ENCODE measurements at regions not wholly inside any gene's neighbourhood (a gene's known extent, or its start where the extent isn't known, plus 50 kb on each side); places are given as distances from the start of the nearest gene placed in this dataset.

GRCh38 chr6:119653329-119653728, 303.8 kb upstream of the MAN1A1 start:
- Histone ChIP-seq H3K4me2 (no peak overlapping the region), H3K4me3 (no peak overlapping the region), H3K36me3 (ENCODE audit: insufficient read depth) (no peaks in the 10 kb centered on the region), H2AFZ (no peak overlapping the region), H3K79me2 (replicated peaks; ENCODE audit: insufficient read depth) (no peaks in the 10 kb centered on the region), H3K27me3 (ENCODE audit: insufficient read depth) (no peaks in the 10 kb centered on the region), H3F3A (replicated peaks; ENCODE audit: low read depth) (no peaks in the 10 kb centered on the region), H3K9me2 (ENCODE audit: insufficient read depth) (no peaks in the 10 kb centered on the region; the same call in 1 of the 2 replicates), H4K20me1 (replicated peaks; ENCODE audit: insufficient read depth) (no peaks in the 10 kb centered on the region), H3K4me1 (ENCODE audit: insufficient read depth) (no peaks in the 10 kb centered on the region), H3K27ac (ENCODE audit: low read depth) (no peak overlapping the region)
- H3K4me3 Mint-ChIP-seq, result no peak overlapping the region
- DNase-seq (ENCODE audit: low spot score) (no peak), ATAC-seq (no peak)
- H3K9me3 Mint-ChIP-seq, result no peaks in the 10 kb centered on the region
- no peaks in the 10 kb centered on the region for H3K4me1 Mint-ChIP-seq
- no peak overlapping the region for H3K27ac Mint-ChIP-seq
- TF ChIP-seq ETS1 (IDR thresholded peaks at IDR 0.05) (no peak), ZNF331 (CRISPR knock-in tag; IDR thresholded peaks at IDR 0.05; ENCODE audit: low read depth) (no peak), NANOG (IDR thresholded peaks at IDR 0.05; ENCODE audit: borderline replicate concordance) (no peak), STAT1 (IDR thresholded peaks at IDR 0.05; ENCODE audit: unreplicated experiment) (no peak)
- no peaks in the 10 kb centered on the region for H3K36me3 Mint-ChIP-seq (ENCODE audit: low read depth)
- no peaks in the 10 kb centered on the region for H3K27me3 Mint-ChIP-seq (ENCODE audit: insufficient read depth, low read depth, poor library complexity)

- Histone ChIP-seq H4K20me1 (replicated peaks; ENCODE audit: insufficient read depth) (no peaks in the 10 kb centered on the region), H3F3A (replicated peaks; ENCODE audit: low read depth) (no peaks in the 10 kb centered on the region), H3K4me2 (no peak overlapping the region), H3K36me3 (ENCODE audit: insufficient read depth) (no peaks in the 10 kb centered on the region), H3K4me3 (no peak overlapping the region), H3K27ac (ENCODE audit: low read depth) (no peak overlapping the region), H2AFZ (no peak overlapping the region), H3K27me3 (ENCODE audit: insufficient read depth) (no peaks in the 10 kb centered on the region), H3K79me2 (replicated peaks; ENCODE audit: insufficient read depth) (no peaks in the 10 kb centered on the region), H3K4me1 (ENCODE audit: insufficient read depth) (no peaks in the 10 kb centered on the region), H3K9me2 (ENCODE audit: insufficient read depth) (no peaks in the 10 kb centered on the region; the same call in 1 of the 2 replicates)
- H3K4me3 Mint-ChIP-seq, result no peak overlapping the region
- no peaks in the 10 kb centered on the region for H3K36me3 Mint-ChIP-seq (ENCODE audit: low read depth)
- no peak overlapping the region for H3K27ac Mint-ChIP-seq
- TF ChIP-seq EZH2 (IDR thresholded peaks at IDR 0.05; ENCODE audit: low read depth, unreplicated experiment) (no peak), NANOG (IDR thresholded peaks at IDR 0.05; ENCODE audit: borderline replicate concordance) (no peak), ETS1 (IDR thresholded peaks at IDR 0.05) (no peak), ZNF462 (CRISPR knock-in tag; IDR thresholded peaks at IDR 0.05) (no peak), JUNB (IDR thresholded peaks at IDR 0.05; ENCODE audit: unreplicated experiment) (no peak), REST (IDR thresholded peaks at IDR 0.05; ENCODE audit: unreplicated experiment) (no peak)
- no peaks in the 10 kb centered on the region for H3K27me3 Mint-ChIP-seq (ENCODE audit: insufficient read depth, low read depth, poor library complexity)
- ATAC-seq (no peak), DNase-seq (ENCODE audit: low spot score) (no peak)
- H3K9me3 Mint-ChIP-seq, result no peaks in the 10 kb centered on the region
- no peaks in the 10 kb centered on the region for H3K4me1 Mint-ChIP-seq
Observed at GRCh38 chr6:119649531-119649930, 300.0 kb upstream of the MAN1A1 start.
